Right atrium auricular region (tissue), 2 donors: ENCODE measurements at regions not wholly inside any gene's neighbourhood (a gene's known extent, or its start where the extent isn't known, plus 50 kb on each side); places are given as distances from the start of the nearest gene placed in this dataset.
"Not testable (repeated sequence)": the region's sequence is repeated elsewhere in the genome, so short reads cannot be mapped to it uniquely, and the experiment has no call there.

ENCODE experiments used
- DNase-seq: peaks from one replicate; pipeline ENCODE4 v3.0.0-alpha.2; 2019; ENCODE audit warnings: low spot score
- H3K27ac ChIP-seq, 2 donors: fragments of 200-600 bp; sonication (generic); 1 replicate in 1 of 2; 2 replicates in 1 of 2; pipeline ENCODE4 v1.5.1; 2016 to 2019
- H3K27me3 ChIP-seq, 2 donors: fragments of 200-600 bp; sonication (generic); one replicate each; pipeline versions ENCODE4 v1.5.1 to v1.6.0; 2017 to 2019
- H3K36me3 ChIP-seq: fragments of 200-600 bp; sonication (generic); one replicate; pipeline ENCODE4 v1.5.1; 2016
- H3K4me1 ChIP-seq, 2 donors: fragments of 200-600 bp; sonication (generic); one replicate each; pipeline versions ENCODE4 v1.5.1 to v1.6.0; 2017 to 2019
- H3K4me3 ChIP-seq, 2 donors: fragments of 200-600 bp; sonication (generic); 1 replicate in 1 of 2; 2 replicates in 1 of 2; pipeline ENCODE4 v1.5.1; 2017 to 2019; ENCODE audit warnings: mild to moderate bottlenecking in 1 of 2, moderate library complexity in 1 of 2
- H3K9me3 ChIP-seq, 2 donors: fragments of 200-600 bp; sonication (generic); one replicate each; pipeline ENCODE4 v1.5.1; 2019
- CTCF ChIP-seq, 2 donors: fragments of 200-600 bp; sonication (generic); IDR thresholded peaks; one replicate each; pipeline ENCODE4 v1.5.1; 2019; ENCODE audit warnings: antibody characterized with exemption in 2 of 2

GRCh38 chr4:33954759-33955158 lies 2289.6 kb downstream of the ARAP2 start:
- Histone ChIP-seq H3K9me3 (no peaks in the 10 kb centered on the region), H3K27ac (no peak overlapping the region), H3K4me3 (no peak overlapping the region), H3K4me1 (no peaks in the 10 kb centered on the region), H3K36me3 (no peaks in the 10 kb centered on the region), H3K27me3 (no peaks in the 10 kb centered on the region)
- no peak for DNase-seq
- TF ChIP-seq CTCF (IDR thresholded peaks at IDR 0.05): no peak

- H3K27me3 ChIP-seq: no peaks in the 10 kb centered on the region
- H3K36me3 ChIP-seq: no peaks in the 10 kb centered on the region
- H3K27ac ChIP-seq: no peak overlapping the region
- no peak for TF ChIP-seq CTCF (IDR thresholded peaks at IDR 0.05)
- H3K4me3 ChIP-seq: no peak overlapping the region
- H3K4me1 ChIP-seq: no peaks in the 10 kb centered on the region
- DNase-seq: no peak
- no peaks in the 10 kb centered on the region for H3K9me3 ChIP-seq
These were observed 2284.8 kb downstream of the ARAP2 start for GRCh38 chr4:33959519-33959918.

GRCh38 chr4:33961761-33962160 lies 2282.6 kb downstream of the ARAP2 start:
- Histone ChIP-seq H3K9me3 (no peaks in the 10 kb centered on the region), H3K4me1 (no peaks in the 10 kb centered on the region), H3K27me3 (no peaks in the 10 kb centered on the region), H3K36me3 (no peaks in the 10 kb centered on the region), H3K4me3 (no peak overlapping the region), H3K27ac (no peak overlapping the region)
- no peak for TF ChIP-seq CTCF (IDR thresholded peaks at IDR 0.05)
- DNase-seq: no peak

GRCh38 chr4:33966808-33967207 lies 2277.5 kb downstream of the ARAP2 start:
- no peak for DNase-seq
- H3K27ac ChIP-seq: no peak overlapping the region
- peaks cover 0 to 18% of the 10 kb centered on the region in 2 donors for H3K9me3 ChIP-seq
- no peak overlapping the region for H3K4me3 ChIP-seq
- no peaks in the 10 kb centered on the region for H3K36me3 ChIP-seq
- no peaks in the 10 kb centered on the region for H3K27me3 ChIP-seq
- no peaks in the 10 kb centered on the region for H3K4me1 ChIP-seq
- no peak for TF ChIP-seq CTCF (IDR thresholded peaks at IDR 0.05)

- TF ChIP-seq CTCF (IDR thresholded peaks at IDR 0.05): no peak
- no peaks in the 10 kb centered on the region for H3K36me3 ChIP-seq
- H3K4me3 ChIP-seq: no peak overlapping the region
- no peak for DNase-seq
- H3K27me3 ChIP-seq: no peaks in the 10 kb centered on the region
- H3K27ac ChIP-seq: no peak overlapping the region
- no peaks in the 10 kb centered on the region for H3K4me1 ChIP-seq
- H3K9me3 ChIP-seq: peaks cover 0 to 7% of the 10 kb centered on the region in 2 donors
These were observed 2270.0 kb downstream of the ARAP2 start for GRCh38 chr4:33974270-33974669.

GRCh38 chr4:33975995-33976394 lies 2268.3 kb downstream of the ARAP2 start:
- Histone ChIP-seq H3K4me3 (no peak overlapping the region), H3K27me3 (no peaks in the 10 kb centered on the region), H3K36me3 (no peaks in the 10 kb centered on the region), H3K9me3 (no peaks in the 10 kb centered on the region), H3K27ac (no peak overlapping the region), H3K4me1 (no peaks in the 10 kb centered on the region)
- DNase-seq: no peak
- no peak for TF ChIP-seq CTCF (IDR thresholded peaks at IDR 0.05)

- not testable (repeated sequence) for DNase-seq, H3K4me3 ChIP-seq, H3K36me3 ChIP-seq, H3K27ac ChIP-seq, H3K27me3 ChIP-seq, H3K4me1 ChIP-seq, H3K9me3 ChIP-seq
These were observed 2264.5 kb downstream of the ARAP2 start for GRCh38 chr4:33979781-33980180.
